OCI-LY1 (cell line): ENCODE measurements at regions not wholly inside any gene's neighbourhood (a gene's known extent, or its start where the extent isn't known, plus 50 kb on each side); places are given as distances from the start of the nearest gene placed in this dataset.

ENCODE experiments used
- H2AFZ ChIP-seq: fragments of 200-600 bp; sonication (generic), shearing (Covaris generic); 2 replicates; pipeline ENCODE4 v1.6.0; 2014; ENCODE audit warnings: antibody characterized with exemption, mild to moderate bottlenecking, low read length
- H3F3A ChIP-seq: fragments of 200-600 bp; sonication (generic), shearing (Covaris generic); 2 replicates; pipeline ENCODE4 v1.6.0; 2014; ENCODE audit warnings: mild to moderate bottlenecking, antibody characterized with exemption, low read length, moderate library complexity; ENCODE audit not compliant: insufficient read depth
- H3K27ac ChIP-seq: fragments of 200-600 bp; sonication (generic); 2 replicates; pipeline ENCODE4 v1.5.1; 2014; ENCODE audit warnings: low read length, mixed run types, mild to moderate bottlenecking, low read depth; ENCODE audit not compliant: poor library complexity, severe bottlenecking
- H3K27me3 ChIP-seq: fragments of 200-600 bp; sonication (generic); 2 replicates; pipeline ENCODE4 v1.6.0; 2014; ENCODE audit warnings: antibody characterized with exemption, mild to moderate bottlenecking, low read length, moderate library complexity; ENCODE audit not compliant: insufficient read depth
- H3K36me3 ChIP-seq: fragments of 200-600 bp; sonication (generic); 2 replicates; pipeline ENCODE4 v1.6.1; 2014; ENCODE audit warnings: mild to moderate bottlenecking, antibody characterized with exemption, low read length, moderate library complexity, mixed read lengths; ENCODE audit not compliant: insufficient read depth
- H3K4me1 ChIP-seq: fragments of 200-600 bp; sonication (generic); 2 replicates; pipeline ENCODE4 v1.5.1; 2014; ENCODE audit warnings: mild to moderate bottlenecking, low read length, moderate library complexity; ENCODE audit not compliant: insufficient read depth, severe bottlenecking
- H3K4me2 ChIP-seq: fragments of 200-600 bp; sonication (generic), shearing (Covaris generic); 2 replicates; pipeline ENCODE4 v1.6.1; 2014; ENCODE audit warnings: low read length
- H3K4me3 ChIP-seq: fragments of 200-600 bp; sonication (generic); 2 replicates; pipeline ENCODE4 v1.5.1; 2014; ENCODE audit warnings: low read length, low read depth, mild to moderate bottlenecking, mixed read lengths; ENCODE audit not compliant: poor library complexity, severe bottlenecking
- H3K79me2 ChIP-seq: fragments of 200-600 bp; shearing (Covaris generic); 2 replicates; pipeline ENCODE4 v1.6.1; 2016; ENCODE audit warnings: mixed run types, low read length, mixed read lengths; ENCODE audit not compliant: insufficient read depth
- H3K9ac ChIP-seq: fragments of 200-600 bp; sonication (generic), shearing (Covaris generic); 2 replicates; pipeline ENCODE4 v1.6.1; 2014; ENCODE audit warnings: mild to moderate bottlenecking, low read length, mixed read lengths
- H3K9me2 ChIP-seq: fragments of 200-600 bp; sonication (generic), shearing (Covaris generic); 2 replicates; pipeline ENCODE4 v1.6.1; 2014; ENCODE audit warnings: low read depth, mild to moderate bottlenecking, low read length, mixed read lengths
- H3K9me3 ChIP-seq: fragments of 200-600 bp; shearing (Covaris generic); 2 replicates; pipeline ENCODE4 v1.6.1; 2014; ENCODE audit warnings: low read length, mixed read lengths
- H4K20me1 ChIP-seq: fragments of 200-600 bp; sonication (generic), shearing (Covaris generic); 2 replicates; pipeline ENCODE4 v1.6.0; 2016; ENCODE audit warnings: mild to moderate bottlenecking, low read length; ENCODE audit not compliant: insufficient read depth
- CTCF ChIP-seq: fragments of 200-600 bp; sonication (generic), shearing (Covaris generic); IDR thresholded peaks from 2 replicates; pipeline ENCODE4 v1.5.1; 2017; ENCODE audit warnings: mild to moderate bottlenecking, antibody characterized with exemption, low read length, moderate library complexity, mixed read lengths
- EZH2 ChIP-seq: fragments of 200-600 bp; sonication (generic), shearing (Covaris generic); IDR thresholded peaks from 2 replicates; pipeline ENCODE4 v1.8.0; 2017; ENCODE audit warnings: borderline replicate concordance, mixed run types, mild to moderate bottlenecking, antibody characterized with exemption, low read length, moderate library complexity, mixed read lengths

- Histone ChIP-seq H3K79me2 (no peaks in the 10 kb centered on the region), H3F3A (no peaks in the 10 kb centered on the region), H3K9me3 (no peaks in the 10 kb centered on the region), H3K27me3 (no peaks in the 10 kb centered on the region), H3K4me2 (no peak overlapping the region), H2AFZ (no peak overlapping the region), H3K4me1 (no peaks in the 10 kb centered on the region), H3K4me3 (no peak overlapping the region), H3K9ac (no peak overlapping the region), H3K27ac (no peak overlapping the region), H4K20me1 (no peaks in the 10 kb centered on the region), H3K36me3 (no peaks in the 10 kb centered on the region), H3K9me2 (no peaks in the 10 kb centered on the region)
- no peak for TF ChIP-seq CTCF
- no peak for TF ChIP-seq EZH2
These were observed 381.6 kb upstream of the CNR1 start for GRCh38 chr6:88547768-88548167.

GRCh38 chr6:88545991-88546390 is 379.8 kb upstream of the CNR1 start:
- Histone ChIP-seq H3K27me3 (no peaks in the 10 kb centered on the region), H3K9me3 (no peaks in the 10 kb centered on the region), H3K36me3 (no peaks in the 10 kb centered on the region), H3K79me2 (no peaks in the 10 kb centered on the region), H4K20me1 (no peaks in the 10 kb centered on the region), H3K4me1 (no peaks in the 10 kb centered on the region), H3F3A (no peaks in the 10 kb centered on the region), H3K27ac (no peak overlapping the region), H3K9ac (no peak overlapping the region), H2AFZ (no peak overlapping the region), H3K4me2 (no peak overlapping the region), H3K9me2 (no peaks in the 10 kb centered on the region), H3K4me3 (no peak overlapping the region)
- TF ChIP-seq CTCF (no peak), EZH2 (no peak)

GRCh38 chr6:88544986-88545612 is 379.0 kb upstream of the CNR1 start:
- Histone ChIP-seq H4K20me1 (no peaks in the 10 kb centered on the region), H3K4me3 (no peak overlapping the region), H3K79me2 (no peaks in the 10 kb centered on the region), H3K4me2 (no peak overlapping the region), H2AFZ (no peak overlapping the region), H3K9me2 (no peaks in the 10 kb centered on the region), H3K36me3 (no peaks in the 10 kb centered on the region), H3K4me1 (no peaks in the 10 kb centered on the region), H3K27me3 (no peaks in the 10 kb centered on the region), H3K9ac (no peak overlapping the region), H3K27ac (no peak overlapping the region), H3F3A (no peaks in the 10 kb centered on the region), H3K9me3 (no peaks in the 10 kb centered on the region)
- no peak for TF ChIP-seq CTCF
- TF ChIP-seq EZH2: no peak
